WTC11 (cell line): ENCODE measurements at regions not wholly inside any gene's neighbourhood (a gene's known extent, or its start where the extent isn't known, plus 50 kb on each side); places are given as distances from the start of the nearest gene placed in this dataset.

Experiments used
- ATAC-seq: fragments of 200-7000 bp; cut with Tn5 transposase; 2 replicates; pipeline ENCODE4 v1.10.0; 2021; ENCODE audit warnings: mild to moderate bottlenecking, moderate library complexity
- CTCF ChIA-PET: fragments of 300-600 bp; sonication (Branson Sonifier 250); formaldehyde crosslinking; loops from one replicate; lab custom pipeline; 2021; ENCODE audit warnings: antibody characterized with exemption; lab: Charles Lee
- POLR2A ChIA-PET: fragments of 350-600 bp; sonication (Branson Sonifier 250); formaldehyde crosslinking; loops from one replicate; lab custom pipeline; 2021; ENCODE audit warnings: antibody characterized with exemption; lab: Charles Lee
- DNase-seq: peaks from one replicate; pipeline ENCODE4 v3.0.0; 2021; ENCODE audit warnings: low spot score
- H3K27ac Mint-ChIP-seq: 2 replicates; pipeline ENCODE4 v1.8.0; 2021; ENCODE audit warnings: mixed read lengths
- H3K27me3 Mint-ChIP-seq: 2 replicates; pipeline ENCODE4 v1.8.0; 2021; ENCODE audit warnings: low read depth, mild to moderate bottlenecking, moderate library complexity, mixed read lengths
- H3K36me3 Mint-ChIP-seq: 2 replicates; pipeline ENCODE4 v1.8.0; 2021; ENCODE audit warnings: mixed read lengths
- H3K4me1 Mint-ChIP-seq: 2 replicates; pipeline ENCODE4 v1.8.0; 2022; ENCODE audit warnings: mixed read lengths
- H3K4me3 Mint-ChIP-seq: 2 replicates; pipeline ENCODE4 v1.8.0; 2021; ENCODE audit warnings: mild to moderate bottlenecking, moderate library complexity, mixed read lengths
- H3K9me3 Mint-ChIP-seq: 2 replicates; pipeline ENCODE4 v1.8.0; 2021; ENCODE audit warnings: mixed read lengths
- CREB1 ChIP-seq: sonication (generic); formaldehyde crosslinking; IDR thresholded peaks from 2 replicates; pipeline ENCODE4 v1.8.0; 2023; ENCODE audit warnings: mild to moderate bottlenecking, missing genetic modification reagents

DNA sequence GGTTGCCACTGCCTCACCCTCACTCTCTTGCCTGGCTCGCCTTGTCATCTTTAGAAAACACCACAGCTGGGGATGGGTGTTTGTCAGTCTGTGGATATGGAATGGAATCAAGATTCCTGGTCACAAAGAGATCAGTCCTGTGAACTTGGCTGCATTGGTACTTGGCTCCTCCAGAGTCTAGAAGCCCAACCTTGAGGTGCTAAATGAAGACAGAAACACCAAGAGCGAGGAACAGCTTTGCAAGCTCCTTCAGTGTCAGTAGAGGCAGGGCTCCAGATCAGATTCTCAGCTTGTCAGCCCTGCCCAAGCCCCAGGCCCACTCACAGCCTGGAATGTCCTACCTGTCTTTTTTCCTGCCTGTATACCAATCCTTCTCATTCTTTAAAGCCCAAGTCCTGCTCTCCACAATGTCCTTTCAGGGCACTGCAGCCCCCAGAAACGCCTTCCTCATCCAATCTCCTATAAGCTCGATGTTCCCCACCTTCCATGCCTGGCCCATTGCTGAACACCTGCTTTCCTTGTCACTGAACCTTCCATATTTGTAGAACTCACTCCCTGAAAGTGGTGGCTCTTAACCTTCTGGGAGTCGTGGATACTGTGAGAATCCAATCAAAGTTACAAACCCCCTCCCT is 188.9 kb downstream of the BCR start:
- Mint-ChIP-seq H3K36me3 (no peaks in the 10 kb centered on the region; the same call in 1 of the 2 replicates), H3K4me3 (no peak overlapping the region), H3K4me1 (peaks cover 22% of the 10 kb centered on the region), H3K27me3 (peaks cover 88% of the 10 kb centered on the region), H3K9me3 (peaks cover 4% of the 10 kb centered on the region; the same call in 1 of the 2 replicates), H3K27ac (no peak overlapping the region)
- TF ChIP-seq CREB1 (CRISPR knock-in tag): no peak
- ATAC-seq (no peak), DNase-seq (no peak)
- ChIA-PET POLR2A (no interaction called here), CTCF (interaction anchor here (1.2 to 3.8 kb wide), 3 partner anchors 17 to 222 kb away, joined by 3 to 28 read pairs (median 3); no protein-coding TSS in a partner anchor)
